GM12878 (cell line): ENCODE measurements at regions not wholly inside any gene's neighbourhood (a gene's known extent, or its start where the extent isn't known, plus 50 kb on each side); places are given as distances from the start of the nearest gene placed in this dataset.

ENCODE experiments used
- ATAC-seq: fragments of 200-7000 bp; cut with Tn5 transposase; 3 replicates; pipeline ENCODE4 v1.9.1; 2020; ENCODE audit warnings: mild to moderate bottlenecking, moderate library complexity
- BruUV-seq: library from RNA; stranded (reverse); fragments of 400-500 nt; replicated peaks from 2 replicates; lab custom pipeline; 2021; lab: Mats Ljungman, UMichigan
- CTCF ChIA-PET: fragments of 300-600 bp; sonication (Branson Sonifier 250); formaldehyde crosslinking; extraction: SDS; loops from one replicate; lab custom pipeline; 2021; ENCODE audit warnings: inconsistent platforms; lab: Yijun Ruan, JAX
- POLR2A ChIA-PET: fragments of 350-600 bp; formaldehyde crosslinking; extraction: SDS; loops from one replicate; lab custom pipeline; 2021; ENCODE audit warnings: inconsistent platforms; lab: Charles Lee
- RAD21 ChIA-PET: fragments of 300-600 bp; sonication (Branson Sonifier 250); formaldehyde crosslinking; loops from one replicate; lab custom pipeline; 2023; ENCODE audit warnings: antibody characterized with exemption; ENCODE audit not compliant: unreplicated experiment; lab: Charles Lee
- SMC1A ChIA-PET: fragments of 300-600 bp; sonication (Branson Sonifier 250); formaldehyde crosslinking; loops from one replicate; lab custom pipeline; 2023; ENCODE audit not compliant: unreplicated experiment, uncharacterized antibody; lab: Charles Lee
- DNase-seq: peaks from one replicate; pipeline ENCODE4 v3.0.0-alpha.2; 2011; ENCODE audit warnings: low read depth, low spot score
- FAIRE-seq: peaks from 3 replicates; lab custom pipeline; 2011; peaks lifted over from hg19 to GRCh38; lab: Jason Lieb, UNC
- H2AFZ ChIP-seq: 2 replicates; pipeline ENCODE4 v1.6.0; 2011; ENCODE audit warnings: low read depth, low read length, control low read depth; ENCODE audit not compliant: control insufficient read depth
- H3K27ac ChIP-seq: 2 replicates; pipeline ENCODE4 v1.5.1; 2011; ENCODE audit warnings: control low read depth; ENCODE audit not compliant: control insufficient read depth, insufficient read depth
- H3K27me3 ChIP-seq, 2 experiments: replicated peaks in 1 of 2; 2 replicates each; pipeline versions ENCODE4 v1.6.0 to v1.6.1; 2011; ENCODE audit warnings: low read length in 1 of 2; ENCODE audit not compliant: control insufficient read depth in 2 of 2, insufficient read depth in 2 of 2
- H3K36me3 ChIP-seq, 2 experiments: 2 replicates each; pipeline ENCODE4 v1.5.1; 2011; ENCODE audit warnings: low read length in 1 of 2; ENCODE audit not compliant: control insufficient read depth in 2 of 2, insufficient read depth in 2 of 2
- H3K4me1 ChIP-seq: 2 replicates; pipeline ENCODE4 v1.6.1; 2011; ENCODE audit warnings: mild to moderate bottlenecking, low read length, moderate library complexity, mixed read lengths; ENCODE audit not compliant: control insufficient read depth, insufficient read depth
- H3K4me2 ChIP-seq: 2 replicates; pipeline ENCODE4 v1.6.0; 2011; ENCODE audit warnings: control low read depth; ENCODE audit not compliant: control insufficient read depth, insufficient read depth
- H3K4me3 ChIP-seq: fragments of 200-600 bp; sonication (generic); 2 replicates; pipeline ENCODE4 v1.5.1; 2016
- H3K79me2 ChIP-seq: 2 replicates; pipeline ENCODE4 v1.6.0; 2011; ENCODE audit warnings: low read length; ENCODE audit not compliant: control insufficient read depth, insufficient read depth
- H3K9ac ChIP-seq: 2 replicates; pipeline ENCODE4 v1.8.0; 2011; ENCODE audit warnings: low read length, control low read depth, mixed read lengths; ENCODE audit not compliant: control insufficient read depth, insufficient read depth
- H3K9me3 ChIP-seq: replicated peaks from 3 replicates; pipeline ENCODE4 v1.5.1; 2011; ENCODE audit warnings: mild to moderate bottlenecking, low read length; ENCODE audit not compliant: control insufficient read depth, insufficient read depth
- H4K20me1 ChIP-seq: 2 replicates; pipeline ENCODE4 v1.6.0; 2011; ENCODE audit not compliant: control insufficient read depth, insufficient read depth
- BRCA1 ChIP-seq: IDR thresholded peaks from 2 replicates; pipeline ENCODE4 v1.6.1; 2011; ENCODE audit warnings: low read depth, low read length, improper control_type of control experiment
- MEF2B ChIP-seq: fragments of 450-650 bp; IDR thresholded peaks from 2 replicates; pipeline ENCODE4 v1.6.1; 2018; ENCODE audit warnings: mild to moderate bottlenecking, moderate library complexity; ENCODE audit not compliant: partially characterized antibody, poor library complexity, severe bottlenecking
- PAX8 ChIP-seq: fragments of 450-650 bp; IDR thresholded peaks from 2 replicates; pipeline ENCODE4 v1.6.1; 2017; ENCODE audit warnings: mild to moderate bottlenecking, moderate library complexity
- RFX5 ChIP-seq: IDR thresholded peaks from 2 replicates; pipeline ENCODE4 v1.6.1; 2011; ENCODE audit warnings: low read depth, low read length, improper control_type of control experiment
- SMAD5 ChIP-seq: IDR thresholded peaks from 2 replicates; pipeline ENCODE4 v1.6.1; 2016; ENCODE audit warnings: antibody characterized with exemption, low read depth
- WGBS: methylation state at CpG from one replicate; pipeline ENCODE4 v1.1.6; 2016; ENCODE audit warnings: low lambda C conversion rate; ENCODE audit not compliant: insufficient replicate concordance, insufficient coverage; ENCODE audit errors: missing lambda C conversion rate; 5-methylcytosine and 5-hydroxymethylcytosine counted together
- in situ Hi-C: fragments of 300-500 bp; cut with MboI; formaldehyde crosslinking; loops from 9 replicates; pipeline ENCODE4 v1.14.3; 2018; ENCODE audit warnings: mixed read lengths
- intact Hi-C: fragments of 100-400 bp; cut with micrococcal nuclease; formaldehyde crosslinking; loops from one replicate; pipeline ENCODE4 v1.14.2; 2022; ENCODE audit not compliant: unreplicated experiment
- TF ChIP-seq, protein P1 (sequence below): fragments of 450-650 bp; formaldehyde crosslinking; IDR thresholded peaks from 2 replicates; pipeline ENCODE4 v1.4.0; 2022; ENCODE audit warnings: mild to moderate bottlenecking, moderate library complexity
- TF ChIP-seq, protein P2 (sequence below): fragments of 450-650 bp; IDR thresholded peaks from 2 replicates; pipeline ENCODE4 v1.6.1; 2017; ENCODE audit warnings: borderline replicate concordance
- TF ChIP-seq, protein P3 (sequence below): fragments of 450-650 bp; IDR thresholded peaks from 2 replicates; pipeline ENCODE4 v1.6.1; 2016; ENCODE audit warnings: mild to moderate bottlenecking

DNA sequence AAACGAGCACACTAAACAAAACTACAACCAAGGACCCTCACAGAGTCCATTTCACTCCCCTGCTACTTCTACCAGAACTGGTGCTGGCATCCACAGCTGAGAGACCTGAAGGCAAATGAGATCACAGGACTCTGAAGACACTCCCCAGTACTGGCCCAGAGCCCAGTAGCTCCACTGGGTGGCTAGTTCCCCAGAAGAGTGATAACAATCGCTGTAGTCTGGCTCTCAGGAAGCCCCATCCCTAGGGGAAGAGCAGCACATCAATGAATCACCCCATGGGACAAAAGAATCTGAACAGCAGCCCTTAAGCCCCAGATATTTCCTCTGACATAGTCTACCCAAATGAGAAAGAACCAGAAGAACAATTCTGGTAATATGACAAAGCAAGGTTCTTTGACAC lies 190.7 kb upstream of the BMP4 start:
- Histone ChIP-seq H3K9me3 (no peaks in the 10 kb centered on the region), H3K79me2 (no peaks in the 10 kb centered on the region), H2AFZ (no peak overlapping the region), H3K27ac (no peak overlapping the region), H3K4me2 (no peak overlapping the region), H4K20me1 (no peaks in the 10 kb centered on the region), H3K27me3 (no peaks in the 10 kb centered on the region), H3K4me1 (no peaks in the 10 kb centered on the region), H3K9ac (no peak overlapping the region), H3K4me3 (no peak overlapping the region), H3K36me3 (no peaks in the 10 kb centered on the region)
- BruUV-seq = no TSS peak
- FAIRE-seq = no peak
- no peak for ATAC-seq
- intact Hi-C loops = no loop called here
- CTCF ChIA-PET = interaction anchor here (0.6 kb wide), 1 partner anchor 35 kb away, joined by 3 read pairs; no protein-coding TSS in a partner anchor
- RAD21 ChIA-PET = no interaction called here
- POLR2A ChIA-PET = no interaction called here
- no peak for TF ChIP-seq BRCA1
- TF ChIP-seq, protein P1, sequence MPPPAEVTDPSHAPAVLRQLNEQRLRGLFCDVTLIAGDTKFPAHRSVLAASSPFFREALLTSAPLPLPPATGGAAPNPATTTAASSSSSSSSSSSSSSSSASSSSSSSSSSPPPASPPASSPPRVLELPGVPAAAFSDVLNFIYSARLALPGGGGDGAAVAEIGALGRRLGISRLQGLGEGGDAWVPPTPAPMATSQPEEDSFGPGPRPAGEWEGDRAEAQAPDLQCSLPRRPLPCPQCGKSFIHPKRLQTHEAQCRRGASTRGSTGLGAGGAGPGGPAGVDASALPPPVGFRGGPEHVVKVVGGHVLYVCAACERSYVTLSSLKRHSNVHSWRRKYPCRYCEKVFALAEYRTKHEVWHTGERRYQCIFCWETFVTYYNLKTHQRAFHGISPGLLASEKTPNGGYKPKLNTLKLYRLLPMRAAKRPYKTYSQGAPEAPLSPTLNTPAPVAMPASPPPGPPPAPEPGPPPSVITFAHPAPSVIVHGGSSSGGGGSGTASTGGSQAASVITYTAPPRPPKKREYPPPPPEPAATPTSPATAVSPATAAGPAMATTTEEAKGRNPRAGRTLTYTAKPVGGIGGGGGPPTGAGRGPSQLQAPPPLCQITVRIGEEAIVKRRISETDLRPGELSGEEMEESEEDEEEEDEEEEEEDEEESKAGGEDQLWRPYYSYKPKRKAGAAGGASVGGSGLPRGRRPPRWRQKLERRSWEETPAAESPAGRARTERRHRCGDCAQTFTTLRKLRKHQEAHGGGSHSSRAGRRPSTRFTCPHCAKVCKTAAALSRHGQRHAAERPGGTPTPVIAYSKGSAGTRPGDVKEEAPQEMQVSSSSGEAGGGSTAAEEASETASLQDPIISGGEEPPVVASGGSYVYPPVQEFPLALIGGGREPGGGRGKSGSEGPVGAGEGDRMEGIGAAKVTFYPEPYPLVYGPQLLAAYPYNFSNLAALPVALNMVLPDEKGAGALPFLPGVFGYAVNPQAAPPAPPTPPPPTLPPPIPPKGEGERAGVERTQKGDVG (CRISPR knock-in tag) = no peak
- no peak for TF ChIP-seq MEF2B
- TF ChIP-seq, protein P2, sequence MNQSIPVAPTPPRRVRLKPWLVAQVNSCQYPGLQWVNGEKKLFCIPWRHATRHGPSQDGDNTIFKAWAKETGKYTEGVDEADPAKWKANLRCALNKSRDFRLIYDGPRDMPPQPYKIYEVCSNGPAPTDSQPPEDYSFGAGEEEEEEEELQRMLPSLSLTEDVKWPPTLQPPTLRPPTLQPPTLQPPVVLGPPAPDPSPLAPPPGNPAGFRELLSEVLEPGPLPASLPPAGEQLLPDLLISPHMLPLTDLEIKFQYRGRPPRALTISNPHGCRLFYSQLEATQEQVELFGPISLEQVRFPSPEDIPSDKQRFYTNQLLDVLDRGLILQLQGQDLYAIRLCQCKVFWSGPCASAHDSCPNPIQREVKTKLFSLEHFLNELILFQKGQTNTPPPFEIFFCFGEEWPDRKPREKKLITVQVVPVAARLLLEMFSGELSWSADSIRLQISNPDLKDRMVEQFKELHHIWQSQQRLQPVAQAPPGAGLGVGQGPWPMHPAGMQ = no peak
- TF ChIP-seq, protein P3, sequence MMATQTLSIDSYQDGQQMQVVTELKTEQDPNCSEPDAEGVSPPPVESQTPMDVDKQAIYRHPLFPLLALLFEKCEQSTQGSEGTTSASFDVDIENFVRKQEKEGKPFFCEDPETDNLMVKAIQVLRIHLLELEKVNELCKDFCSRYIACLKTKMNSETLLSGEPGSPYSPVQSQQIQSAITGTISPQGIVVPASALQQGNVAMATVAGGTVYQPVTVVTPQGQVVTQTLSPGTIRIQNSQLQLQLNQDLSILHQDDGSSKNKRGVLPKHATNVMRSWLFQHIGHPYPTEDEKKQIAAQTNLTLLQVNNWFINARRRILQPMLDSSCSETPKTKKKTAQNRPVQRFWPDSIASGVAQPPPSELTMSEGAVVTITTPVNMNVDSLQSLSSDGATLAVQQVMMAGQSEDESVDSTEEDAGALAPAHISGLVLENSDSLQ = no peak
- no peak for TF ChIP-seq PAX8
- no peak for TF ChIP-seq SMAD5
- no peak for TF ChIP-seq RFX5
- in situ Hi-C loops = no loop called here
- 0% methylated on average over 2 of the region's 2 CpGs for WGBS
- no peak for DNase-seq
- SMC1A ChIA-PET = interaction anchor here (0.6 to 1.3 kb wide), 2 partner anchors 8 to 40 kb away, joined by 3 to 5 read pairs; no protein-coding TSS in a partner anchor
